Activated CD4-positive, alpha-beta T cell treated with anti-CD3 and anti-CD28 coated beads for 36 hours (primary cell): ENCODE measurements at regions not wholly inside any gene's neighbourhood (a gene's known extent, or its start where the extent isn't known, plus 50 kb on each side); places are given as distances from the start of the nearest gene placed in this dataset.

Source experiments
- ATAC-seq: fragments of 200-7000 bp; cut with Tn5 transposase; one replicate; pipeline ENCODE4 v1.10.0; 2021; ENCODE audit warnings: mild to moderate bottlenecking, moderate library complexity
- CTCF ChIA-PET: fragments of 350-600 bp; sonication (Branson Sonifier 250); formaldehyde crosslinking; loops from one replicate; lab custom pipeline; 2021; ENCODE audit warnings: antibody characterized with exemption; lab: Charles Lee
- POLR2A ChIA-PET: fragments of 350-600 bp; sonication (Branson Sonifier 250); formaldehyde crosslinking; loops from one replicate; lab custom pipeline; 2021; ENCODE audit warnings: antibody characterized with exemption, inconsistent platforms; lab: Charles Lee
- DNase-seq: peaks from one replicate; pipeline ENCODE4 v3.0.0-alpha.2; 2020
- H3K27ac Mint-ChIP-seq: one replicate; pipeline ENCODE4 v1.8.0; 2021; ENCODE audit warnings: mixed read lengths
- H3K27me3 Mint-ChIP-seq: one replicate; pipeline ENCODE4 v1.8.0; 2021; ENCODE audit warnings: mixed read lengths
- H3K36me3 Mint-ChIP-seq: one replicate; pipeline ENCODE4 v1.8.0; 2021; ENCODE audit warnings: low read depth, mixed read lengths
- H3K4me1 Mint-ChIP-seq: one replicate; pipeline ENCODE4 v1.8.0; 2021; ENCODE audit warnings: mixed read lengths
- H3K4me3 Mint-ChIP-seq: one replicate; pipeline ENCODE4 v1.8.0; 2021; ENCODE audit warnings: mild to moderate bottlenecking, moderate library complexity, mixed read lengths
- H3K9me3 Mint-ChIP-seq: one replicate; pipeline ENCODE4 v1.8.0; 2021; ENCODE audit warnings: low read depth, mixed read lengths
- intact Hi-C, 2 experiments: fragments of 100-400 bp; cut with DNase I in 1 of 2; cut with micrococcal nuclease in 1 of 2; formaldehyde crosslinking; loops; one replicate each; pipeline versions ENCODE4 v1.14.2 to v1.15.1; 2022 to 2024; cut with DNase I, micrococcal nuclease

GRCh38 chr2:40564184-40564583 is 112.3 kb upstream of the SLC8A1 start:
- intact Hi-C loops: no loop called here
- Mint-ChIP-seq H3K9me3 (no peaks in the 10 kb centered on the region), H3K4me1 (no peaks in the 10 kb centered on the region), H3K27ac (no peak overlapping the region), H3K4me3 (no peak overlapping the region), H3K27me3 (no peaks in the 10 kb centered on the region), H3K36me3 (no peaks in the 10 kb centered on the region)
- ATAC-seq (no peak), DNase-seq (no peak)
- ChIA-PET POLR2A (no interaction called here), CTCF (interaction anchor here (4.0 kb wide), 1 partner anchor 9 kb away, joined by 13 read pairs; no protein-coding TSS in a partner anchor)

- intact Hi-C loops: no loop called here
- POLR2A ChIA-PET: no interaction called here
- CTCF ChIA-PET: interaction anchor here (2.1 kb wide), 1 partner anchor 24 kb away, joined by 5 read pairs; no protein-coding TSS in a partner anchor
- Mint-ChIP-seq H3K4me3 (no peak overlapping the region), H3K27me3 (no peaks in the 10 kb centered on the region), H3K36me3 (no peaks in the 10 kb centered on the region), H3K9me3 (peaks cover 4% of the 10 kb centered on the region), H3K27ac (no peak overlapping the region), H3K4me1 (no peaks in the 10 kb centered on the region)
- ATAC-seq (no peak), DNase-seq (no peak)
Measured at GRCh38 chr2:40579247-40579646, 127.4 kb upstream of the SLC8A1 start.

GRCh38 chr2:40584432-40584831 is 132.5 kb upstream of the SLC8A1 start:
- Mint-ChIP-seq H3K36me3 (no peaks in the 10 kb centered on the region), H3K4me3 (no peak overlapping the region), H3K27me3 (no peaks in the 10 kb centered on the region), H3K27ac (no peak overlapping the region), H3K4me1 (no peaks in the 10 kb centered on the region), H3K9me3 (peaks cover 4% of the 10 kb centered on the region)
- intact Hi-C loops: no loop called here
- POLR2A ChIA-PET: no interaction called here
- DNase-seq (no peak), ATAC-seq (no peak)
- CTCF ChIA-PET: no interaction called here

GRCh38 chr2:40591774-40592173 is 139.9 kb upstream of the SLC8A1 start:
- Mint-ChIP-seq H3K27ac (no peak overlapping the region), H3K4me1 (no peaks in the 10 kb centered on the region), H3K4me3 (no peak overlapping the region), H3K27me3 (no peaks in the 10 kb centered on the region), H3K9me3 (no peaks in the 10 kb centered on the region), H3K36me3 (no peaks in the 10 kb centered on the region)
- intact Hi-C loops: no loop called here
- ChIA-PET POLR2A (no interaction called here), CTCF (interaction anchor here (1.1 kb wide), 1 partner anchor 60 kb away, joined by 4 read pairs; no protein-coding TSS in a partner anchor)
- DNase-seq (no peak), ATAC-seq (no peak)

GRCh38 chr2:40592218-40592617 is 140.3 kb upstream of the SLC8A1 start:
- Mint-ChIP-seq H3K36me3 (no peaks in the 10 kb centered on the region), H3K9me3 (no peaks in the 10 kb centered on the region), H3K27me3 (no peaks in the 10 kb centered on the region), H3K27ac (no peak overlapping the region), H3K4me3 (no peak overlapping the region), H3K4me1 (no peaks in the 10 kb centered on the region)
- CTCF ChIA-PET: interaction anchor here (1.1 kb wide), 1 partner anchor 60 kb away, joined by 4 read pairs; no protein-coding TSS in a partner anchor
- no peak for ATAC-seq
- DNase-seq: no peak
- intact Hi-C loops: no loop called here
- POLR2A ChIA-PET: no interaction called here

GRCh38 chr2:40606862-40607261 is 155.0 kb upstream of the SLC8A1 start:
- CTCF ChIA-PET: no interaction called here

GRCh38 chr2:40611196-40611595 is 159.3 kb upstream of the SLC8A1 start:
- H3K36me3 Mint-ChIP-seq: no peaks in the 10 kb centered on the region
- H3K27ac Mint-ChIP-seq: no peak overlapping the region
- intact Hi-C loops: no loop called here
- no peaks in the 10 kb centered on the region for H3K4me1 Mint-ChIP-seq
- ChIA-PET POLR2A (no interaction called here), CTCF (no interaction called here)
- H3K27me3 Mint-ChIP-seq: no peaks in the 10 kb centered on the region
- no peak for ATAC-seq
- H3K9me3 Mint-ChIP-seq: no peaks in the 10 kb centered on the region
- H3K4me3 Mint-ChIP-seq: no peak overlapping the region
- no peak for DNase-seq

More at GRCh38 chr2:40606862-40607261, 155.0 kb upstream of the SLC8A1 start:
- ATAC-seq (no peak), DNase-seq (no peak)
- Mint-ChIP-seq H3K4me3 (no peak overlapping the region), H3K4me1 (no peaks in the 10 kb centered on the region), H3K9me3 (no peaks in the 10 kb centered on the region), H3K36me3 (no peaks in the 10 kb centered on the region), H3K27me3 (no peaks in the 10 kb centered on the region), H3K27ac (no peak overlapping the region)
- intact Hi-C loops: no loop called here
- POLR2A ChIA-PET: no interaction called here

GRCh38 chr2:40625849-40626248 is 174.0 kb upstream of the SLC8A1 start:
- no peak for ATAC-seq

GRCh38 chr2:40628556-40628955 is 176.7 kb upstream of the SLC8A1 start:
- no peak overlapping the region for H3K4me3 Mint-ChIP-seq
- no peaks in the 10 kb centered on the region for H3K36me3 Mint-ChIP-seq
- intact Hi-C loops: no loop called here
- ATAC-seq (no peak), DNase-seq (no peak)
- POLR2A ChIA-PET: no interaction called here
- CTCF ChIA-PET: interaction anchor here (0.6 to 1.5 kb wide), 2 partner anchors 26 to 71 kb away, joined by 3 read pairs; no protein-coding TSS in a partner anchor
- no peak overlapping the region for H3K27ac Mint-ChIP-seq
- no peaks in the 10 kb centered on the region for H3K27me3 Mint-ChIP-seq
- no peaks in the 10 kb centered on the region for H3K9me3 Mint-ChIP-seq
- H3K4me1 Mint-ChIP-seq: no peaks in the 10 kb centered on the region

More at GRCh38 chr2:40625849-40626248, 174.0 kb upstream of the SLC8A1 start:
- Mint-ChIP-seq H3K4me3 (no peak overlapping the region), H3K4me1 (no peaks in the 10 kb centered on the region), H3K9me3 (no peaks in the 10 kb centered on the region), H3K27ac (no peak overlapping the region), H3K27me3 (no peaks in the 10 kb centered on the region), H3K36me3 (no peaks in the 10 kb centered on the region)
- ChIA-PET CTCF (no interaction called here), POLR2A (no interaction called here)
- DNase-seq: no peak
- intact Hi-C loops: no loop called here

GRCh38 chr2:40629768-40630434 is 178.0 kb upstream of the SLC8A1 start:
- intact Hi-C loops: no loop called here
- DNase-seq (no peak), ATAC-seq (no peak)
- POLR2A ChIA-PET: no interaction called here
- Mint-ChIP-seq H3K27me3 (no peaks in the 10 kb centered on the region), H3K9me3 (no peaks in the 10 kb centered on the region), H3K4me1 (no peaks in the 10 kb centered on the region), H3K27ac (no peak overlapping the region), H3K36me3 (no peaks in the 10 kb centered on the region), H3K4me3 (no peak overlapping the region)
- CTCF ChIA-PET: no interaction called here

GRCh38 chr2:40639320-40639719 is 187.4 kb upstream of the SLC8A1 start:
- H3K36me3 Mint-ChIP-seq: no peaks in the 10 kb centered on the region
- H3K4me1 Mint-ChIP-seq: no peaks in the 10 kb centered on the region
- intact Hi-C loops: no loop called here

GRCh38 chr2:40642237-40642636 is 190.3 kb upstream of the SLC8A1 start:
- POLR2A ChIA-PET: no interaction called here
- no peak overlapping the region for H3K4me3 Mint-ChIP-seq

More at GRCh38 chr2:40639320-40639719, 187.4 kb upstream of the SLC8A1 start:
- Mint-ChIP-seq H3K9me3 (no peaks in the 10 kb centered on the region), H3K4me3 (no peak overlapping the region), H3K27ac (no peak overlapping the region), H3K27me3 (no peaks in the 10 kb centered on the region)
- ChIA-PET POLR2A (no interaction called here), CTCF (no interaction called here)
- ATAC-seq: no peak
- DNase-seq: no peak

More at GRCh38 chr2:40642237-40642636, 190.3 kb upstream of the SLC8A1 start:
- CTCF ChIA-PET: no interaction called here
- H3K9me3 Mint-ChIP-seq: no peaks in the 10 kb centered on the region
- H3K27ac Mint-ChIP-seq: no peak overlapping the region
- no peaks in the 10 kb centered on the region for H3K27me3 Mint-ChIP-seq
- H3K4me1 Mint-ChIP-seq: no peaks in the 10 kb centered on the region
- intact Hi-C loops: no loop called here
- DNase-seq (no peak), ATAC-seq (no peak)
- H3K36me3 Mint-ChIP-seq: no peaks in the 10 kb centered on the region
